ENCODE measurements at regions not wholly inside any gene's neighbourhood (a gene's known extent, or its start where the extent isn't known, plus 50 kb on each side); places are given as distances from the start of the nearest gene placed in this dataset.

- TF ChIP-seq MAFK (IDR thresholded peaks at IDR 0.05; ENCODE audit: low read depth, low read length) (no peak), CEBPB (IDR thresholded peaks at IDR 0.05; ENCODE audit: low read depth, low read length) (no peak), BRCA1 (IDR thresholded peaks at IDR 0.05; ENCODE audit: low read depth, low read length) (no peak), CHD2 (IDR thresholded peaks at IDR 0.05; ENCODE audit: low read length) (no peak)
Observed at GRCh38 chr5:96151891-96152290, 190.2 kb upstream of the ELL2 start (continued).

Data from H1 (cell line).